ENCODE measurements at regions not wholly inside any gene's neighbourhood (a gene's known extent, or its start where the extent isn't known, plus 50 kb on each side); places are given as distances from the start of the nearest gene placed in this dataset.

- no peak for TF ChIP-seq EP300 (IDR thresholded peaks at IDR 0.05; ENCODE audit: borderline replicate concordance in 1 of 2, low read depth in 2 of 2, low read length in 2 of 2)
- no peak for TF ChIP-seq CTCF (IDR thresholded peaks at IDR 0.05; ENCODE audit: control extremely low read depth in 1 of 3, insufficient read depth in 1 of 3, low read depth in 1 of 3, low read length in 3 of 3)
- no peak for TF ChIP-seq SP2 (IDR thresholded peaks at IDR 0.05; ENCODE audit: low read length)
- no peak for TF ChIP-seq EZH2 (IDR thresholded peaks at IDR 0.05; ENCODE audit: low read depth, low read length, severe bottlenecking)
- no peak for TF ChIP-seq SIRT6 (IDR thresholded peaks at IDR 0.05; ENCODE audit: low read length)
- TF ChIP-seq POLR2AphosphoS5 (IDR thresholded peaks at IDR 0.05; ENCODE audit: low read depth, low read length), result no peak
- no peak for TF ChIP-seq USF2 (IDR thresholded peaks at IDR 0.05; ENCODE audit: low read length)
- no peak for TF ChIP-seq POLR2A (IDR thresholded peaks at IDR 0.05; ENCODE audit: control extremely low read depth in 1 of 2, low read depth in 2 of 2, low read length in 2 of 2)
- no peak for TF ChIP-seq BRCA1 (IDR thresholded peaks at IDR 0.05; ENCODE audit: low read depth, low read length)
- TF ChIP-seq MAFK (IDR thresholded peaks at IDR 0.05; ENCODE audit: low read depth, low read length), result no peak
- no peak for TF ChIP-seq RXRA (IDR thresholded peaks at IDR 0.05; ENCODE audit: insufficient read depth, low read depth, low read length)
- TF ChIP-seq GTF2F1 (IDR thresholded peaks at IDR 0.05; ENCODE audit: borderline replicate concordance, low read depth, low read length), result no peak
These were observed 1801.1 kb upstream of the CELF4 start for GRCh38 chr18:39366656-39367055.

Measured in H1 (cell line).